ENCODE measurements at regions not wholly inside any gene's neighbourhood (a gene's known extent, or its start where the extent isn't known, plus 50 kb on each side); places are given as distances from the start of the nearest gene placed in this dataset.
"Not testable (repeated sequence)": the region's sequence is repeated elsewhere in the genome, so short reads cannot be mapped to it uniquely, and the experiment has no call there.

- ATAC-seq, result no peak
- no peaks in the 10 kb centered on the region for H3K36me3 Mint-ChIP-seq (ENCODE audit: low read depth)
- no peak overlapping the region for H3K27ac Mint-ChIP-seq
- DNase-seq, result no peak
- no peaks in the 10 kb centered on the region for H3K9me3 ChIP-seq (ENCODE audit: control insufficient read depth, low read length, poor library complexity, severe bottlenecking)
- no peak overlapping the region for H3K4me3 Mint-ChIP-seq
- H3K4me1 Mint-ChIP-seq, result no peaks in the 10 kb centered on the region
- H3K27me3 Mint-ChIP-seq, result no peaks in the 10 kb centered on the region
Observed at GRCh38 chr13:62829486-62829885, 1413.8 kb upstream of the PCDH20 start.

GRCh38 chr13:62799931-62800436 is 1384.3 kb upstream of the PCDH20 start:
- Mint-ChIP-seq H3K4me3 (no peak overlapping the region), H3K27me3 (no peaks in the 10 kb centered on the region), H3K36me3 (ENCODE audit: low read depth) (no peaks in the 10 kb centered on the region), H3K27ac (no peak overlapping the region), H3K4me1 (no peaks in the 10 kb centered on the region)
- ATAC-seq (no peak), DNase-seq (no peak)
- no peaks in the 10 kb centered on the region for H3K9me3 ChIP-seq (ENCODE audit: control insufficient read depth, low read length, poor library complexity, severe bottlenecking)

GRCh38 chr13:62799038-62799535 is 1383.4 kb upstream of the PCDH20 start:
- no peaks in the 10 kb centered on the region for H3K36me3 Mint-ChIP-seq (ENCODE audit: low read depth)
- H3K9me3 ChIP-seq (ENCODE audit: control insufficient read depth, low read length, poor library complexity, severe bottlenecking), result no peaks in the 10 kb centered on the region
- no peak overlapping the region for H3K4me3 Mint-ChIP-seq
- no peak for DNase-seq
- H3K27me3 Mint-ChIP-seq, result no peaks in the 10 kb centered on the region
- no peak overlapping the region for H3K27ac Mint-ChIP-seq
- H3K4me1 Mint-ChIP-seq, result no peaks in the 10 kb centered on the region
- ATAC-seq, result no peak

GRCh38 chr13:62793850-62794249 is 1378.2 kb upstream of the PCDH20 start:
- no peaks in the 10 kb centered on the region for H3K36me3 Mint-ChIP-seq (ENCODE audit: low read depth)
- H3K9me3 ChIP-seq (ENCODE audit: control insufficient read depth, low read length, poor library complexity, severe bottlenecking), result peaks cover 4% of the 10 kb centered on the region
- H3K27ac Mint-ChIP-seq, result no peak overlapping the region
- H3K27me3 Mint-ChIP-seq, result no peaks in the 10 kb centered on the region
- ATAC-seq (no peak), DNase-seq (no peak)
- no peaks in the 10 kb centered on the region for H3K4me1 Mint-ChIP-seq
- no peak overlapping the region for H3K4me3 Mint-ChIP-seq

- ATAC-seq (no peak), DNase-seq (no peak)
- Mint-ChIP-seq H3K27me3 (no peaks in the 10 kb centered on the region), H3K27ac (no peak overlapping the region), H3K36me3 (ENCODE audit: low read depth) (no peaks in the 10 kb centered on the region), H3K4me3 (no peak overlapping the region), H3K4me1 (no peaks in the 10 kb centered on the region)
- no peaks in the 10 kb centered on the region for H3K9me3 ChIP-seq (ENCODE audit: control insufficient read depth, low read length, poor library complexity, severe bottlenecking)
Observed at GRCh38 chr13:62781866-62782265, 1366.2 kb upstream of the PCDH20 start.

GRCh38 chr13:62779161-62779560 is 1363.5 kb upstream of the PCDH20 start:
- no peaks in the 10 kb centered on the region for H3K9me3 ChIP-seq (ENCODE audit: control insufficient read depth, low read length, poor library complexity, severe bottlenecking)
- Mint-ChIP-seq H3K27ac (no peak overlapping the region), H3K27me3 (no peaks in the 10 kb centered on the region), H3K36me3 (ENCODE audit: low read depth) (no peaks in the 10 kb centered on the region), H3K4me3 (no peak overlapping the region), H3K4me1 (no peaks in the 10 kb centered on the region)
- ATAC-seq (no peak), DNase-seq (no peak)

GRCh38 chr13:62767473-62767872 is 1351.8 kb upstream of the PCDH20 start:
- no peaks in the 10 kb centered on the region for H3K4me1 Mint-ChIP-seq
- H3K27ac Mint-ChIP-seq, result no peak overlapping the region
- H3K9me3 ChIP-seq (ENCODE audit: control insufficient read depth, low read length, poor library complexity, severe bottlenecking), result no peaks in the 10 kb centered on the region
- no peak for DNase-seq
- no peaks in the 10 kb centered on the region for H3K27me3 Mint-ChIP-seq
- H3K4me3 Mint-ChIP-seq, result no peak overlapping the region
- ATAC-seq, result no peak
- H3K36me3 Mint-ChIP-seq (ENCODE audit: low read depth), result no peaks in the 10 kb centered on the region

GRCh38 chr13:62760724-62761123 is 1345.1 kb upstream of the PCDH20 start:
- no peaks in the 10 kb centered on the region for H3K36me3 Mint-ChIP-seq (ENCODE audit: low read depth)

GRCh38 chr13:62747629-62748028 is 1332.0 kb upstream of the PCDH20 start:
- H3K9me3 ChIP-seq (ENCODE audit: control insufficient read depth, low read length, poor library complexity, severe bottlenecking), result no peaks in the 10 kb centered on the region
- ATAC-seq (no peak), DNase-seq (no peak)
- no peak overlapping the region for H3K4me3 Mint-ChIP-seq
- no peak overlapping the region for H3K27ac Mint-ChIP-seq
- H3K4me1 Mint-ChIP-seq, result no peaks in the 10 kb centered on the region
- no peaks in the 10 kb centered on the region for H3K27me3 Mint-ChIP-seq
- no peaks in the 10 kb centered on the region for H3K36me3 Mint-ChIP-seq (ENCODE audit: low read depth)

More at GRCh38 chr13:62760724-62761123, 1345.1 kb upstream of the PCDH20 start:
- no peak overlapping the region for H3K27ac Mint-ChIP-seq
- ATAC-seq (no peak), DNase-seq (no peak)
- H3K9me3 ChIP-seq (ENCODE audit: control insufficient read depth, low read length, poor library complexity, severe bottlenecking), result no peaks in the 10 kb centered on the region
- no peaks in the 10 kb centered on the region for H3K4me1 Mint-ChIP-seq
- H3K27me3 Mint-ChIP-seq, result no peaks in the 10 kb centered on the region
- no peak overlapping the region for H3K4me3 Mint-ChIP-seq

- DNase-seq (no peak), ATAC-seq (no peak)
- no peak overlapping the region for H3K4me3 Mint-ChIP-seq
- H3K36me3 Mint-ChIP-seq (ENCODE audit: low read depth), result no peaks in the 10 kb centered on the region
- no peak overlapping the region for H3K27ac Mint-ChIP-seq
- H3K27me3 Mint-ChIP-seq, result no peaks in the 10 kb centered on the region
- H3K9me3 ChIP-seq (ENCODE audit: control insufficient read depth, low read length, poor library complexity, severe bottlenecking), result no peaks in the 10 kb centered on the region
- H3K4me1 Mint-ChIP-seq, result no peaks in the 10 kb centered on the region
Observed at GRCh38 chr13:62747152-62747551, 1331.5 kb upstream of the PCDH20 start.

GRCh38 chr13:62729746-62730145 is 1314.1 kb upstream of the PCDH20 start:
- not testable (repeated sequence) for H3K9me3 ChIP-seq (ENCODE audit: control insufficient read depth, low read length, poor library complexity, severe bottlenecking); H3K4me3 Mint-ChIP-seq; DNase-seq; H3K36me3 Mint-ChIP-seq (ENCODE audit: low read depth); H3K27me3 Mint-ChIP-seq; H3K27ac Mint-ChIP-seq; H3K4me1 Mint-ChIP-seq; ATAC-seq

- DNase-seq, result no peak
- Mint-ChIP-seq H3K36me3 (ENCODE audit: low read depth) (no peaks in the 10 kb centered on the region), H3K4me3 (no peak overlapping the region), H3K27me3 (no peaks in the 10 kb centered on the region), H3K4me1 (no peaks in the 10 kb centered on the region), H3K27ac (no peak overlapping the region)
- no peaks in the 10 kb centered on the region for H3K9me3 ChIP-seq (ENCODE audit: control insufficient read depth, low read length, poor library complexity, severe bottlenecking)
- ATAC-seq, result no peak
Observed at GRCh38 chr13:62721893-62722292, 1306.2 kb upstream of the PCDH20 start.

GRCh38 chr13:62711948-62712347 is 1296.3 kb upstream of the PCDH20 start:
- not testable (repeated sequence) for DNase-seq; H3K4me3 Mint-ChIP-seq; H3K27me3 Mint-ChIP-seq; H3K4me1 Mint-ChIP-seq; H3K36me3 Mint-ChIP-seq (ENCODE audit: low read depth); H3K9me3 ChIP-seq (ENCODE audit: control insufficient read depth, low read length, poor library complexity, severe bottlenecking); ATAC-seq; H3K27ac Mint-ChIP-seq

- H3K4me3 Mint-ChIP-seq, result no peak overlapping the region
- no peaks in the 10 kb centered on the region for H3K9me3 ChIP-seq (ENCODE audit: control insufficient read depth, low read length, poor library complexity, severe bottlenecking)
- H3K27ac Mint-ChIP-seq, result no peak overlapping the region
- no peaks in the 10 kb centered on the region for H3K36me3 Mint-ChIP-seq (ENCODE audit: low read depth)
- ATAC-seq (no peak), DNase-seq (no peak)
- no peaks in the 10 kb centered on the region for H3K4me1 Mint-ChIP-seq
- no peaks in the 10 kb centered on the region for H3K27me3 Mint-ChIP-seq
Observed at GRCh38 chr13:62710787-62711186, 1295.1 kb upstream of the PCDH20 start.

All from T-helper 17 cell (primary cell).